K562 (cell line): ENCODE measurements at regions not wholly inside any gene's neighbourhood (a gene's known extent, or its start where the extent isn't known, plus 50 kb on each side); places are given as distances from the start of the nearest gene placed in this dataset.

ENCODE experiments used
- ATAC-seq: fragments of 200-7000 bp; cut with Tn5 transposase; 3 replicates; pipeline ENCODE4 v1.9.1; 2020; ENCODE audit warnings: moderate library complexity
- BruUV-seq: library from RNA; stranded (reverse); fragments of 400-500 nt; replicated peaks from 2 replicates; lab custom pipeline; 2021; lab: Mats Ljungman, UMichigan
- CTCF ChIA-PET: fragments of 300-600 bp; formaldehyde crosslinking; extraction: SDS; loops from one replicate; lab custom pipeline; 2021; ENCODE audit warnings: low intra/inter-chr PET ratio; lab: Yijun Ruan, JAX
- POLR2A ChIA-PET: fragments of 300-600, 350-650 bp; sonication (Branson Sonifier 250); formaldehyde crosslinking; extraction: SDS; loops from one replicate; lab custom pipeline; 2021; ENCODE audit warnings: antibody characterized with exemption, inconsistent platforms; lab: Yijun Ruan, JAX
- DNase-seq, 4 experiments: peaks; one replicate each; pipeline versions ENCODE4 v3.0.0 to v3.0.0-alpha.2; 2011 to 2018; ENCODE audit warnings: low spot score in 3 of 4, mixed read lengths in 3 of 4; ENCODE audit errors: extremely low read depth in 1 of 4
- FAIRE-seq: peaks from 2 replicates; lab custom pipeline; 2011; peaks lifted over from hg19 to GRCh38; lab: Jason Lieb, UNC
- H2AFZ ChIP-seq: 2 replicates; pipeline ENCODE4 v1.6.0; 2011; ENCODE audit warnings: low read depth, low read length, control low read depth, inconsistent platforms
- H3K27ac ChIP-seq: fragments of 200-600 bp; 3 replicates; pipeline ENCODE4 v1.8.0; 2011; ENCODE audit warnings: low read depth, mild to moderate bottlenecking, control low read depth, inconsistent platforms, low read length, moderate library complexity, mixed read lengths; ENCODE audit errors: extremely low read depth
- H3K27me3 ChIP-seq, 2 experiments: fragments of 300-600 bp in 1 of 2; 2 replicates in 1 of 2; 3 replicates in 1 of 2; pipeline versions ENCODE4 v1.6.0 to v1.8.0; 2011; ENCODE audit warnings: inconsistent platforms in 2 of 2, low read length in 2 of 2, mild to moderate bottlenecking in 1 of 2, mixed read lengths in 1 of 2, moderate library complexity in 1 of 2; ENCODE audit not compliant: control insufficient read depth in 2 of 2, insufficient read depth in 2 of 2
- H3K36me3 ChIP-seq: fragments of 300-600 bp; 3 replicates; pipeline ENCODE4 v1.8.0; 2011; ENCODE audit warnings: mild to moderate bottlenecking, low read length, inconsistent platforms; ENCODE audit not compliant: control insufficient read depth, insufficient read depth
- H3K4me1 ChIP-seq, 2 experiments: fragments of 200-600 bp in 1 of 2; replicated peaks in 1 of 2; 2 replicates in 1 of 2; 3 replicates in 1 of 2; pipeline versions ENCODE4 v1.5.1 to v1.8.0; 2011; ENCODE audit warnings: inconsistent platforms in 2 of 2, low read length in 2 of 2, mild to moderate bottlenecking in 1 of 2, mixed read lengths in 1 of 2, moderate library complexity in 1 of 2; ENCODE audit not compliant: control insufficient read depth in 2 of 2, insufficient read depth in 2 of 2
- H3K4me2 ChIP-seq: 2 replicates; pipeline ENCODE4 v1.6.1; 2011; ENCODE audit warnings: low read length, control low read depth, inconsistent platforms, mixed read lengths; ENCODE audit not compliant: insufficient read depth
- H3K4me3 ChIP-seq: fragments of 200-600 bp; sonication (generic), shearing (Covaris generic); 2 replicates; pipeline ENCODE4 v1.5.1; 2016; ENCODE audit warnings: control low read depth, inconsistent platforms
- H3K79me2 ChIP-seq: fragments of 200-600 bp; 3 replicates; pipeline ENCODE4 v1.8.0; 2011; ENCODE audit warnings: low read length, inconsistent platforms; ENCODE audit not compliant: control insufficient read depth, insufficient read depth
- H3K9ac ChIP-seq, 2 experiments: 2 replicates each; pipeline versions ENCODE4 v1.6.0 to v1.6.1; 2011; ENCODE audit warnings: low read depth in 2 of 2, low read length in 2 of 2, control low read depth in 1 of 2, inconsistent platforms in 1 of 2, mild to moderate bottlenecking in 1 of 2, mixed read lengths in 1 of 2; ENCODE audit not compliant: insufficient read depth in 1 of 2
- H3K9me1 ChIP-seq: one replicate; pipeline ENCODE4 v1.6.0; 2011; ENCODE audit warnings: inconsistent platforms, mild to moderate bottlenecking, low read length, moderate library complexity; ENCODE audit not compliant: control insufficient read depth, insufficient read depth
- H3K9me3 ChIP-seq: replicated peaks from 2 replicates; pipeline ENCODE4 v1.5.1; 2011; ENCODE audit warnings: low read depth, low read length, inconsistent platforms; ENCODE audit not compliant: control insufficient read depth, insufficient read depth
- H4K20me1 ChIP-seq: replicated peaks from 2 replicates; pipeline ENCODE4 v1.6.1; 2011; ENCODE audit warnings: low read length, inconsistent platforms, mixed read lengths; ENCODE audit not compliant: control insufficient read depth, insufficient read depth
- BHLHE40 ChIP-seq: IDR thresholded peaks from 2 replicates; pipeline ENCODE4 v1.6.1; 2011; ENCODE audit warnings: low read length, improper control_type of control experiment
- FOXA3 ChIP-seq, 2 experiments: fragments of 450-650 bp in 1 of 2; sonication (generic) in 1 of 2; formaldehyde crosslinking; IDR thresholded peaks in 1 of 2; conservative IDR thresholded peaks in 1 of 2; 2 replicates each; pipeline versions ENCODE4 v1.4.0 to v1.8.0; 2020 to 2022; ENCODE audit warnings: mild to moderate bottlenecking in 2 of 2, missing genetic modification reagents in 1 of 2
- GABPB2 ChIP-seq: fragments of 250-450 bp; sonication (Bioruptor Pico); conservative IDR thresholded peaks from 2 replicates; pipeline ENCODE4 v1.5.1; 2021; ENCODE audit warnings: mild to moderate bottlenecking
- GATAD2B ChIP-seq: fragments of 450-650 bp; IDR thresholded peaks from 2 replicates; pipeline ENCODE4 v1.6.1; 2017; ENCODE audit warnings: mild to moderate bottlenecking, borderline replicate concordance
- NFATC3 ChIP-seq: fragments of 450-650 bp; IDR thresholded peaks from 2 replicates; pipeline ENCODE4 v1.6.1; 2017; ENCODE audit warnings: mild to moderate bottlenecking
- SIX5 ChIP-seq, 2 experiments: IDR thresholded peaks; 2 replicates each; pipeline ENCODE4 v1.6.1; 2011; ENCODE audit warnings: low read length in 2 of 2, borderline replicate concordance in 1 of 2, low read depth in 1 of 2, mild to moderate bottlenecking in 1 of 2, moderate library complexity in 1 of 2; ENCODE audit not compliant: insufficient read depth in 1 of 2
- ZNF197 ChIP-seq: fragments of 200-800 bp; sonication (Bioruptor generic); IDR thresholded peaks from 2 replicates; pipeline ENCODE4 v1.6.1; 2016; ENCODE audit warnings: low read depth, missing genetic modification characterization, missing compliant biosample characterization
- WGBS: fragments of 100-300 bp; shearing (Covaris generic); methylation state at CpG from one replicate; pipeline ENCODE4 v1.1.6; 2016; ENCODE audit warnings: low coverage, mixed read lengths; ENCODE audit not compliant: insufficient coverage; ENCODE audit errors: missing lambda C conversion rate; 5-methylcytosine and 5-hydroxymethylcytosine counted together
- in situ Hi-C: fragments of 300-500 bp; cut with MboI; formaldehyde crosslinking; loops from 4 replicates; pipeline ENCODE4 v1.15.0; 2018; ENCODE audit warnings: inconsistent platforms, mixed read lengths
- intact Hi-C: fragments of 100-400 bp; cut with micrococcal nuclease; formaldehyde crosslinking; loops from 2 replicates; pipeline ENCODE4 v1.14.2; 2022
- TF ChIP-seq, protein P1 (sequence below), 3 experiments: fragments of 200-800 bp in 1 of 3; sonication (Bioruptor generic) in 1 of 3; sonication (generic) in 1 of 3; formaldehyde crosslinking in 1 of 3; IDR thresholded peaks; 2 replicates each; pipeline versions ENCODE4 v1.6.1 to v1.8.0; 2016 to 2022; ENCODE audit warnings: mild to moderate bottlenecking in 2 of 3, missing compliant biosample characterization in 2 of 3, missing genetic modification characterization in 2 of 3, missing genetic modification reagents in 1 of 3

DNA sequence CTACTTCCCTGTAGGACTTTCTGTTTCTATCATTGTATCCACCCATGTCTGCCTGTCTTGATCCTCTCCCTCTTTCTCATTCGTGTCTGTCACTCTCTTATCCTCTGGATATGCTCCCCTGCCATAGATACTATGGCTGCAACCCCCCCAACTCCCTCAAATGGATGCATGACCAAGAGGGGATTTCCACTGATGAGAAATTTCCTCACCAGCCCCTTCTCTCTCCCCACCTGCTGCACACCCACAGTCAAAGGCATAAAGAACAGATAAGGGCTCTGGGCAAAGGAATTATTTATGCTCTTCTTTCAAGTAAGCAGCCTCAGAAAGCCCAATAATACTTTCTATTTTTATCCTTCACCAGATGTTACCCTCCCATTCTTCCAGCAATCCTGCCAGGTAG is 121.3 kb downstream of the FOXI3 start:
- H3K27me3 ChIP-seq, result peaks cover 8 to 10% of the 10 kb centered on the region in 2 experiments; a peak in 4 of 5 replicates
- no peaks in the 10 kb centered on the region for H3K9me1 ChIP-seq
- intact Hi-C loops, result no loop called here
- no peaks in the 10 kb centered on the region for H3K4me1 ChIP-seq
- ATAC-seq (no peak), FAIRE-seq (no peak), DNase-seq (no peak)
- no peaks in the 10 kb centered on the region for H3K79me2 ChIP-seq
- CTCF ChIA-PET, result no interaction called here
- H3K27ac ChIP-seq, result no peak overlapping the region
- H3K9ac ChIP-seq, result no peak overlapping the region
- no peaks in the 10 kb centered on the region for H3K36me3 ChIP-seq
- no TSS peak for BruUV-seq
- WGBS, result 0% methylated on average over 1 of the region's 1 CpG
- H3K9me3 ChIP-seq, result no peaks in the 10 kb centered on the region; the same call in 1 of the 2 replicates
- no peak for TF ChIP-seq GATAD2B
- TF ChIP-seq GABPB2, result no peak
- TF ChIP-seq NFATC3, result no peak
- no peak for TF ChIP-seq SIX5 (IDR thresholded peaks at IDR 0.05; ENCODE audit: borderline replicate concordance in 1 of 2, insufficient read depth in 1 of 2, low read depth in 1 of 2, low read length in 2 of 2)
- TF ChIP-seq, protein P1, sequence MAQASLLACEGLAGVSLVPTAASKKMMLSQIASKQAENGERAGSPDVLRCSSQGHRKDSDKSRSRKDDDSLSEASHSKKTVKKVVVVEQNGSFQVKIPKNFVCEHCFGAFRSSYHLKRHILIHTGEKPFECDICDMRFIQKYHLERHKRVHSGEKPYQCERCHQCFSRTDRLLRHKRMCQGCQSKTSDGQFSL (CRISPR knock-in tag; IDR thresholded peaks at IDR 0.05), result no peak
- TF ChIP-seq, protein P1 (tag; IDR thresholded peaks at IDR 0.05), result no peak
- TF ChIP-seq BHLHE40, result no peak
- no peak for TF ChIP-seq FOXA3 (CRISPR knock-in tag; conservative IDR thresholded peaks at IDR 0.05 in 1 of 2, IDR thresholded peaks at IDR 0.05 in 1 of 2)
- TF ChIP-seq ZNF197 (CRISPR knock-in tag), result no peak
- TF ChIP-seq, all 486 proteins: peak for 0
- Histone ChIP-seq H3K4me3 (no peak overlapping the region), H3K4me2 (no peak overlapping the region), H4K20me1 (no peaks in the 10 kb centered on the region), H2AFZ (no peak overlapping the region)
- POLR2A ChIA-PET, result no interaction called here
- in situ Hi-C loops, result no loop called here
